HG02973 (cell line): ENCODE measurements at regions not wholly inside any gene's neighbourhood (a gene's known extent, or its start where the extent isn't known, plus 50 kb on each side); places are given as distances from the start of the nearest gene placed in this dataset.

Experiments used
- ATAC-seq: cut with Tn5 transposase; IDR thresholded peaks from one replicate; pipeline ENCODE4 v1.9.1; 2021; ENCODE audit warnings: moderate library complexity; ENCODE audit not compliant: unreplicated experiment

DNA sequence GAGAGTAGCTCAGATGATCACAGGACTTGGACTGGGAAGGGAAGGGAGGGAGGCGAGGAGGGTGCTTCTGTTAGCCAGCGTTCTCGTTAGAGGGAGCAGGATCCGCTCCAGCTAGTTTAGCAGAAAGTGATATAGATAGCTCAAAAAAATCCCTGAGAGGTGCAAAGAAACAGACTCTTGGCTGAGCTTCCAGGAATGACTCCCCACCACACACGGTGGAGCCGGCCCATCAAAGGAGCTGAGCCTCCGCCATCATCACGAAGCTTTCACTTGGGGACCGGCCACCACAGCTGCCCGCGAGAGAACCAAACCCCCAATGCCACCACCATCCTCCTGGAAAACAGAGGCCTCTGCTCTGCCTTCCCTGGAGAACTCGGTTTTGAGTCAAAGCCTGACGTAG, 124.6 kb upstream of the BCL2L14 start:
- ATAC-seq = no peak

- no peak for ATAC-seq
These were observed 123.5 kb upstream of the BCL2L14 start for GRCh38 chr12:11947213-11947612.

DNA sequence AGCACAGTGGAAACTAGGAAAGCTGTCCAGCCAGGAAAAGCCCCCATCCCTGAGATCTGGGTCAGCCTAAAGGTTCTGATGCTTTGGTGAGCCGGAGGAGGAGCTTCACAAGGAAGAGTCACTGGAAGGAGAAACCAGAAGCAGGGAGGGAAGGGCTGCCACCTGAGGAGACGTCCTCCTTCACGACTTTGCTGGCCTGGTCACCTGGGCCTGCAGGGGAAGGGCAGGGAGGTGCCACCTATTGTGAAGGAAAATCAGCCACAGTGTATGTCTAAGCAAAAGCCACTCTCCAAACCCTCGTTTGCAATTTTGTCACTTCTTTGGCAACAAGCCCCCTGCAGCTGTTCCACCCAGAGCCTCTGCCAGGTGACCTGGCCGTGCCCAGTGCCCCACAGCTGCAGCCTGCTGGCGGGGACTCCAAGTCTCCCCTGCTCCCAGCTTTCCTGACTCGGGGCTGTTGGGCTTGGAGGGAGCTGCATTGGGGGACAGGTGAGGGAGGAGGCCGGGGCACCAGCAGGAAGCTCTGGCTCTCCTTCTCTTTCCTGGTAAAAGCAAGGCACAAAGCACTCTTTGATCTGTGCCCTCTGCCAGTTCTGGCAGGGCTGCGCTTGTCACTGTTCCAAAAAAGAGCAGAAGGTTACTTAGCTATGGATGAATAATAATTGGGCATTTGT, 120.9 kb upstream of the BCL2L14 start:
- ATAC-seq = no peak

DNA sequence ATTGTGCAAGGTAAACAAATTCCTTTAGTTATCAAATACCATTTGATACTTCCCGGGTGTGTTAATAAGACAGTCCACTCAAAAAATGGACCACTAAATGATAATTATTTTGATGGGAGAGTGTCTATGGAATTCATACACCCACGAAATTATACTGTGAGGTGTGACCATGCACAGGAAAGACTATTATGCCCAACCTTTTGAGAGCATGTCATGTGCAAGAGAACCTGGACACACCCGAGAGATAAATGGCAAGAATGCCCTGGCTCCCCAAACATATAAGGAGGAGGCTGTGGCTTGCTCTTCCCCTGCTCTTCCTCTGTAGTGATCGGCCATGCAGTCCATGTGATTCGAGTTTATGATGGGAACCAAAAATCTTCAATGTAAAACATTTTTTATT, 119.5 kb upstream of the BCL2L14 start:
- ATAC-seq = no peak

GRCh38 chr12:11953523-11953922, 117.2 kb upstream of the BCL2L14 start:
- no peak for ATAC-seq

DNA sequence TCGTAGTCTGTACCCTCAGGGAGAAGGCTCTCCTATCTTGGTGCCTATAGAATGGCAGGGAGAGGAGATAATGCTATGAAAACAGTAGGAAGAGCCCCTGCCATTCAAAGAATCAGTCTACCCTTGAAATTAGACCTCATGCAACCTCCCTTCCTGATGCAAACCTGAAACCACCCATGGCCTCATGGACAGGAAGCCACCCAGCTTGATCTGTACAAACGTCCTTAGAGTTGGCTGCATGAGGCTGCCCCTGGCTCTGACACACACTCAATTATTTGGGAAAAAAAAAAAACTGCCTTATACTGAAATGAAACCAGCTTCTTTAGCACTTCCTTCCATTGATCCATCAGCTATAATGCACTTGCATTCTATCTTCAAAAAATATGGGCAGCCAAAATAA, 116.6 kb upstream of the BCL2L14 start:
- no peak for ATAC-seq

- no peak for ATAC-seq
These were observed 112.3 kb upstream of the BCL2L14 start for GRCh38 chr12:11958221-11959091.

DNA sequence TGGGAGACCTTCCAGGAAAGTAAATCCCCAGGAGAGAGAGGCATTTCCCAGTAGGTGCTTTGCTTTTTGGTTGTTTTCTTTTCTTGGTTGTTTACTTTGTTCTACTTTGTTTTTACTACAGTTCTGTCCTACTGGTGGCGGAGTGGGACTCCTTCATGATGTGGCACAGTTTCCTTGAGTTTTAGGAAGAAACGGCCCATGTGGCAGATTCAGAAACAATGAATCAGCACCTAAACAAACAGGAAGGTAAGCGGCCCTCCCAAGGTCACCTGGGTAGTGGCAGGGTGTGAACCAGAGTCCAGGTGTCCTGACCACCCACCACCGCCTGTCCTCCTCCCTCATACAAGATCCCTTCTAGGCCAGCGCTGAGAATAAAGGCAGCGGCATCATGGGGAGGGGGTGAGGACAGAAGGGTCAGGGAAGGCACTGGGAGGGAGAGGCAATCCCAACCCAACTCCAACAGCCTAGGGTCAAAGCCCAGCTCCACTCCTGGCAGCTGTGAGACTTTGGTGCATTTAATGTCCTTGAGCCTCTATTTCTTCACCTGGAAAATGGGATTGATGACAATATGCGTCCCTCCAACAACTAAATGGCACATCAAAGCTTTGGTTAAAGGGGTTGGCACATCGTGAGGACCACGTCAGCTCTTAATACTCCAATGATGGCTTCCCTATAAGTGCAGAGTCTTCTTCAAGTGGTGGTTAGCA, 111.5 kb upstream of the BCL2L14 start:
- ATAC-seq = no peak

GRCh38 chr12:11960646-11961045, 110.1 kb upstream of the BCL2L14 start:
- no peak for ATAC-seq

DNA sequence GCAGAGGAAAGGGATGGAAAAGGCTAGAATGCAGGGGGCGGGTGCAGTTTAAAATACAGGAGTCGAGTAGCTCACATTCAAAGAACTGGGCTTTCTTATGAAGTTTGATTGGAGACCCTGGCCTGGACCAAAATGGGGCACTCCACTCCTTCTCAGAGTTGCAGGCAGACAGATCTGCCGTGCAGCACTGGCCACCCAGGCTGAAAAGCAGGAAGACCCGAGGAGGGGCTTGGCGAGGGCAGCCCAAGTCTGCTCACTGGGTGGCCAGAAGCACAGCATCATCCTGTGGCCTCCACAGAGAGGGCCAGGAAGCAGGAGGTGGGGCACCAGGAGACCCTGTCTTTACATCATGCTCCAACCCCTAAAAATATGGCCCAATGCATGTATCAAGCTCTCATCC, 109.1 kb upstream of the BCL2L14 start:
- no peak for ATAC-seq

GRCh38 chr12:11962860-11963259, 107.9 kb upstream of the BCL2L14 start:
- no peak for ATAC-seq

- ATAC-seq = no peak
These were observed 106.8 kb upstream of the BCL2L14 start for GRCh38 chr12:11963841-11964471.

GRCh38 chr12:11965258-11965910, 105.4 kb upstream of the BCL2L14 start:
- no peak for ATAC-seq

GRCh38 chr12:11967376-11968047, 103.2 kb upstream of the BCL2L14 start:
- ATAC-seq = no peak

- no peak for ATAC-seq
These were observed 102.7 kb upstream of the BCL2L14 start for GRCh38 chr12:11968048-11968383.

DNA sequence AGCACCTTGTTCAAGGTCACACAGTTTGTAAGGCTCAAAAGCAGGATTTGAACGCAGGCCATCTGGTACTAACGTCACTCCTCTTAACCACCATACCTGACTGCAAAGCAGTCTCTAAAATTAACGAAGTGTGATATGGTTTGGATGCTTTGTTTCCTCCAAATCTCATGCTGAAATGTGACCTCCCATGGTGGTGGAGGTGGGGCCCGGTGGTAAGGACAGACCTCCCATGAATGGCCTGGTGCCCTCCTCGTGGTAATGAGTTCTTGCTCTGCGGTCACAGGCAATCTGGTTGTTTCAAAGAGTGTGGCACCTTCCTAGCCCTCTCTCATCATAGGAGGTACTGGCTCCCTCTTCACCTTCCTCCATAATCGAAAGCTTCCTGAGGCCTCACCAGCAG, 102.2 kb upstream of the BCL2L14 start:
- no peak for ATAC-seq

- peak; percentile 78 for ATAC-seq
These were observed 101.1 kb upstream of the BCL2L14 start for GRCh38 chr12:11969437-11970154.

DNA sequence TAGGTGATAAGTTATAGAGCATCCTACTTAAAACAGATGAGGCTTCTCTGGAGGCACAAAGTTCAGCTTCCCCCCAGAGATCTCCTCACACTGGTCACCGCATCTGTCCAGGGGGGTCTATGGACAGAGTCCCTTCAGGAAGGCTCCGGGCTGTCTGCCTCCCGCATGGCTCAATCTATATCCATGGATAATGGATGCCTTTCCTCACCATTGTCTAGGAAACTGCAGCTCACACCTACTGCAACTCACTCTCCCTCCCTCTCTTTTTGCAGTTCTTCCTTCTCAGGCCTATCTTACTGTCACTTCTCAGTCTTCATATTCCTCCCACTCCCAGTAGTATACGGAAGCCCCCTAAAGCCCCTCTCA, 100.6 kb upstream of the BCL2L14 start:
- ATAC-seq = no peak

DNA sequence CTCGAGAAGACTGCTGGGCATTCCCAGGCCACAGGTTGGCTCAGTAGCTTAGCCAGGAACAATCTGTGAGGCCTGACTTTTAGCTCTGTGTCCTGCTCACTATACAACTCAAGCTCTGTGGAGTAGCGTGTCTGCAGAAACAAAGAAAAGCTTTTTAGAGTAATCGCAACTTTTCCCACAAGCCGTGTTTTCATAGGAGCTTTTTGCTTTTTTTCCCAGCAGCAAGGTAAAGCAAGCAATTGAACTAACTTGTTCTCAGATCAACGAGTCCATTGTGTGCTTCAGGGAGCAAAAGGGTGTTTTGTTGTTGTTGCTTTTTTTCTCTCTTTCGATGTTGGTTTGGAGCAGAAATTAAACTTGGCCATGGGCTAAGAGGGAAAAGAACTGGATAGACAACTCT, 97.3 kb upstream of the BCL2L14 start:
- no peak for ATAC-seq

- ATAC-seq = no peak
These were observed 94.7 kb upstream of the BCL2L14 start for GRCh38 chr12:11976005-11976404.
